B cell (primary cell): ENCODE measurements at regions not wholly inside any gene's neighbourhood (a gene's known extent, or its start where the extent isn't known, plus 50 kb on each side); places are given as distances from the start of the nearest gene placed in this dataset.

Experiments
- EZH2 ChIP-seq: IDR thresholded peaks from 2 replicates; pipeline ENCODE4 v1.6.1; 2012; ENCODE audit warnings: borderline replicate concordance, low read depth, mild to moderate bottlenecking, moderate library complexity, low read length; ENCODE audit not compliant: insufficient read depth, poor library complexity, severe bottlenecking
- TF ChIP-seq, protein P1 (sequence below): fragments of 200-600 bp; IDR thresholded peaks from one replicate; pipeline ENCODE4 v1.8.0; 2022; ENCODE audit warnings: antibody characterized with exemption, mild to moderate bottlenecking

DNA sequence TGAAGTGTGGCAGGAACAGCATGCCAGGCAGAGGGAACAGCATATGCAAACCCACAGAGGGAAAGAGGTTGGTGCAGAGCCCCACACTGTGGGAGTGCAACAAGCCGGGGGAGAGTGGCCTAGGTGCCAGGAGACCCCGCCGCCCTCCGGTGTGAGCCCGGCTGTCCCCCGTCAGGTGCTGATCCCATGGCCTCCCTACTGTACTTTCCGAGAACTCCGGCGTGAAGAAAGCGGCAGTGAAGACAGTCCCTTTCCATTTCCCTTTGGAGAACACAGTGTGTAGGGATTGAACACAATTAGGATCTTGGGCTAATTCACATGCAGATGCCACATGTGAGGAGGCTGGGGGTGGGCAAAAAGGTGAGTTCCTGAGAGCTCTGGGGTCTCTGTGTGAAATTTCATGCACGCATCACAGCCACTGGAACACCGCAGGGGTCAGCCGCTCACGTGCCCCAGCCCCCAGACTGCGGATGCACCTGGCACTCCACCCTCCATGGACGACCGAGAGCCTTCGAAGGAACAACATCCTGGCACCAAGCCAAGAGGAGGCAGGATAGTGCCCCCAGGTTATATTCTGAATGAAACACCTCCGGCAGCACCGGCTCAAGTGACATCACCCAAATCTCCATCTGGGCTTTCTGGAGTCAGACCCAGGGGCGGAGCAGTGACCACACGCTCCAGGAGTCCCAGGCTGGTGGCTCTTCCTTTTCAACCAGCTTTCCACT lies 82.1 kb upstream of the PPP2R2D start:
- TF ChIP-seq, protein P1, sequence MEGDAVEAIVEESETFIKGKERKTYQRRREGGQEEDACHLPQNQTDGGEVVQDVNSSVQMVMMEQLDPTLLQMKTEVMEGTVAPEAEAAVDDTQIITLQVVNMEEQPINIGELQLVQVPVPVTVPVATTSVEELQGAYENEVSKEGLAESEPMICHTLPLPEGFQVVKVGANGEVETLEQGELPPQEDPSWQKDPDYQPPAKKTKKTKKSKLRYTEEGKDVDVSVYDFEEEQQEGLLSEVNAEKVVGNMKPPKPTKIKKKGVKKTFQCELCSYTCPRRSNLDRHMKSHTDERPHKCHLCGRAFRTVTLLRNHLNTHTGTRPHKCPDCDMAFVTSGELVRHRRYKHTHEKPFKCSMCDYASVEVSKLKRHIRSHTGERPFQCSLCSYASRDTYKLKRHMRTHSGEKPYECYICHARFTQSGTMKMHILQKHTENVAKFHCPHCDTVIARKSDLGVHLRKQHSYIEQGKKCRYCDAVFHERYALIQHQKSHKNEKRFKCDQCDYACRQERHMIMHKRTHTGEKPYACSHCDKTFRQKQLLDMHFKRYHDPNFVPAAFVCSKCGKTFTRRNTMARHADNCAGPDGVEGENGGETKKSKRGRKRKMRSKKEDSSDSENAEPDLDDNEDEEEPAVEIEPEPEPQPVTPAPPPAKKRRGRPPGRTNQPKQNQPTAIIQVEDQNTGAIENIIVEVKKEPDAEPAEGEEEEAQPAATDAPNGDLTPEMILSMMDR: no peak
- no peak for TF ChIP-seq EZH2
